ENCODE measurements at regions not wholly inside any gene's neighbourhood (a gene's known extent, or its start where the extent isn't known, plus 50 kb on each side); places are given as distances from the start of the nearest gene placed in this dataset.
"Not testable (repeated sequence)": the region's sequence is repeated elsewhere in the genome, so short reads cannot be mapped to it uniquely, and the experiment has no call there.

- no peak for DNase-seq (ENCODE audit: low spot score)
These were observed 266.2 kb upstream of the CYLC2 start for GRCh38 chr9:102728946-102729345.

GRCh38 chr9:102714184-102714583, 280.9 kb upstream of the CYLC2 start:
- DNase-seq (ENCODE audit: low spot score) = no peak

GRCh38 chr9:102712910-102713309, 282.2 kb upstream of the CYLC2 start:
- not testable (repeated sequence) for DNase-seq (ENCODE audit: low spot score)

- DNase-seq (ENCODE audit: low spot score) = no peak
These were observed 294.2 kb upstream of the CYLC2 start for GRCh38 chr9:102700936-102701335.

- no peak for DNase-seq (ENCODE audit: low spot score)
These were observed 325.9 kb upstream of the CYLC2 start for GRCh38 chr9:102669220-102669619.

GRCh38 chr9:102652471-102652870, 342.7 kb upstream of the CYLC2 start:
- no peak for DNase-seq (ENCODE audit: low spot score)

GRCh38 chr9:102650896-102651295, 344.2 kb upstream of the CYLC2 start:
- DNase-seq (ENCODE audit: low spot score) = no peak

- no peak for DNase-seq (ENCODE audit: low spot score)
These were observed 352.5 kb upstream of the CYLC2 start for GRCh38 chr9:102642651-102643050.

GRCh38 chr9:102631559-102631958, 363.6 kb upstream of the CYLC2 start:
- no peak for DNase-seq (ENCODE audit: low spot score)

GRCh38 chr9:102609461-102609860, 385.7 kb upstream of the CYLC2 start:
- DNase-seq (ENCODE audit: low spot score) = no peak

GRCh38 chr9:102603198-102604195, 391.6 kb upstream of the CYLC2 start:
- DNase-seq (ENCODE audit: low spot score) = not testable (repeated sequence)

- DNase-seq (ENCODE audit: low spot score) = no peak
These were observed 400.9 kb upstream of the CYLC2 start for GRCh38 chr9:102594241-102594640.

- DNase-seq (ENCODE audit: low spot score) = no peak
These were observed 407.9 kb upstream of the CYLC2 start for GRCh38 chr9:102587281-102587680.

GRCh38 chr9:102569436-102569835, 425.7 kb upstream of the CYLC2 start:
- DNase-seq (ENCODE audit: low spot score) = no peak

- DNase-seq (ENCODE audit: low spot score) = no peak
These were observed 443.8 kb upstream of the CYLC2 start for GRCh38 chr9:102551346-102551745.

GRCh38 chr9:102550886-102551285, 444.2 kb upstream of the CYLC2 start:
- no peak for DNase-seq (ENCODE audit: low spot score)

GRCh38 chr9:102550266-102550665, 444.9 kb upstream of the CYLC2 start:
- DNase-seq (ENCODE audit: low spot score) = no peak

GRCh38 chr9:102534031-102534430, 461.1 kb upstream of the CYLC2 start:
- no peak for DNase-seq (ENCODE audit: low spot score)

- no peak for DNase-seq (ENCODE audit: low spot score)
These were observed 473.9 kb upstream of the CYLC2 start for GRCh38 chr9:102521097-102521755.

GRCh38 chr9:102519423-102519822, 475.7 kb upstream of the CYLC2 start:
- no peak for DNase-seq (ENCODE audit: low spot score)

GRCh38 chr9:102518324-102518723, 476.8 kb upstream of the CYLC2 start:
- no peak for DNase-seq (ENCODE audit: low spot score)

GRCh38 chr9:102514541-102514940, 480.6 kb upstream of the CYLC2 start:
- no peak for DNase-seq (ENCODE audit: low spot score)

- no peak for DNase-seq (ENCODE audit: low spot score)
These were observed 488.0 kb upstream of the CYLC2 start for GRCh38 chr9:102507044-102507687.

All from CD4-positive, alpha-beta T cell treated with Interleukin-2 at 100 ng/mL for 4 hours (primary cell).